HG03139 (cell line): ENCODE measurements at regions not wholly inside any gene's neighbourhood (a gene's known extent, or its start where the extent isn't known, plus 50 kb on each side); places are given as distances from the start of the nearest gene placed in this dataset.
"Not testable (repeated sequence)": the region's sequence is repeated elsewhere in the genome, so short reads cannot be mapped to it uniquely, and the experiment has no call there.

Experiments
- ATAC-seq: cut with Tn5 transposase; IDR thresholded peaks from one replicate; pipeline ENCODE4 v1.9.1; 2021; ENCODE audit not compliant: unreplicated experiment

DNA sequence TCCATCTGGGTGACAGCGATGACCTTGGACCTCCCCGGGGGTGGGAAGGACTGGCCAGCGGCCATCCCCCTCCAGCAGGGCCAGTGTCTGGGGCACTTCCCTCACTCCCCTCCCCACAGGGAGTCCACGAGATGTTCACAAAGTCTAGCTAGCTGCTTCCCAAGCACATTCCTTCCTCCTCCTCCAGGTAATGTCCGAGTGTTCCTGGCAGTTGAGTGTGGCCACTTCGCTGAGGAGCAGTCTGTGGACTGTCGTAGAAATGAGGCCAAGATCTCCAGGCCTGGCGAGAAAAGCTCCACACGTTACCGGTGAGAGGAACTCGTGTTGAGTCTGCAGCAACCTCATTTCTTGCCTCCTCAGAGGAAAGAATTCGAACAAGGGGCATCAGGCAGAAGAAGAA is 425.5 kb downstream of the BRD1 start:
- ATAC-seq, result no peak

DNA sequence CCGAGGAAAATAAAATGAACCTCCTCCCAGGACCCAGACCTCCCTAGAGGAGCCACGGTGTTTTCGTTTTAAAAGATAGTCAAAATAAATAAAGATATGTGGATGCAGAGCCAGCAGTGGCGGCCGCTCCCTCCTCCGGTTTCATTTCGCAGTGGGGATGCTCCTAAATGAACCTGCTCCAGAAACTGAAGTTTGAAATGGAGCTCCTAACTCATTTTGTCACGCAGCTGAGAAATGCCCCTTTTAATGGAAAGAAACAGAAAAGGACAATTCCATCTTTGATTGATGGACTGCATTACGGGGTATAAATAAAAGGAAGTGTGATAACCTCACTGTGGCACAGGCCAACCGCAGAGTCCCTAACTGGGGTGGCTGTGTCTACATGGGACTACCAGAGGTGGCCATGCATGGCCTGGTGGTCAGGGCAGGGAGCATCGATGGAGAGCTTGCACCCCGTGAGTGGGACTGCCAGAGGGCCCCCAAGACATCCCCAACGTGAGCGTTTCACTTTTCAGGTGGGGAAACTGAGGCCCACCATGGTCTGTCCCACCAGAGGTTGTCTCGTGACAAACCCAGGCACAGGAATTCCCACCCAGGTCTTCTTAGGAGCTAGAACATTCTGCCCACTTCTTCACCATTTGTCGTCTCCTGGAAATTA is 426.6 kb downstream of the BRD1 start:
- ATAC-seq, result no peak

DNA sequence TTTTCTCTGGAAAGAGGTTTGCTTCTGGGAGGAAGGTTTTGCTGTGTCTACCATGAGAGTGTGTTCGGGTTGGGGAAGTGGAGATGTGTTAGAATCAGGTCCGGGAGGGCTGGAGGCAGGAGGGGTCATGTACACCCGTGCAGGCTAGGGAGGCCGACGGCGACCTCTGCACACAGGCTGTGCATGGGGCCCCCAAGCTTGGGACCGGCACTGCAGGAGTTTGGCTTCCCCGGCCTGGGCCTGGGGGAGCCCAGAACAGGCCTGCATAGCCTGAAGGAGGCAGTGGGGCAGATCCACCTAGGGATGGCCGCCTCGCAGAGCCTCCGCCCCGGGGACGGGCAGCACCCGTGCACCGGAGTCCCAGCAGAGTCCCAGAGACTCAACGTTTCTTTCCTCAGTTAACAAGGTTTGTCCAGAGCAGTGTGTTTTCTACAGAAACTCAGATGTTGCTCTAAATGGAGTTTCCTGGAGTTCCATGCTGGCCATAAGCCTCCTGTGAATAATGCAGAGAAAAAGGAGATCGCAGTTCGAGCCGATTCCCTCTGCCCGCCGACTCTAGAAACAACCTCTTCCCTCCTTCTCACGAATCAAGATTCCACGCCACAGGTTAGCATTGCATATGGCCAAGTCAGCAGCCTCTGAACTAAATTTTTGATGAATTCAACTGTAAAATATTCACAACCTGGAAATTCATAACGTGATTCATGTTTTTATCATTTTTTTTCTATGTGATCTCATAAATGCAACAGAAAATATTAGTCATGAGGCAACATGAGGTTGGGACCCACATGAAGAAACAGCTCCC is 427.3 kb downstream of the BRD1 start:
- ATAC-seq, result no peak

DNA sequence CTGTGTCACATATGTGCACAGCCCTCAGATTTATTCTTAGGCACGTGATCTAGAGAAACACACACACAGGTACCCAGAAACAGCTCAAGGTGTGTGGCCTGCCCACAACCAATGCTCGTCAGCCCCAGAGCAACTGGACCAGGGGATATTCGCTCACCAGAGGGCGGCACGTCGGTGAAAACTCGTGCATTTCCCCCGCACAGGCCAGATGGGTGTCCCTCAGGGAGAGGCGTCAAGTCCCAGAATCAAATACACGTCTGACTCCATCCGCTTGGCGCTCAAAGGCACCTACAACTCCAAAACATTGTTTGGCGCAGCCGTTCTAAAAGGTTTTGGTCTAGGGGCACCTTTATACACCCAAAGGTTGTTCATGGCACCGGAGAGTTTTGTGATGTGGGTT is 429.0 kb downstream of the BRD1 start:
- no peak for ATAC-seq

DNA sequence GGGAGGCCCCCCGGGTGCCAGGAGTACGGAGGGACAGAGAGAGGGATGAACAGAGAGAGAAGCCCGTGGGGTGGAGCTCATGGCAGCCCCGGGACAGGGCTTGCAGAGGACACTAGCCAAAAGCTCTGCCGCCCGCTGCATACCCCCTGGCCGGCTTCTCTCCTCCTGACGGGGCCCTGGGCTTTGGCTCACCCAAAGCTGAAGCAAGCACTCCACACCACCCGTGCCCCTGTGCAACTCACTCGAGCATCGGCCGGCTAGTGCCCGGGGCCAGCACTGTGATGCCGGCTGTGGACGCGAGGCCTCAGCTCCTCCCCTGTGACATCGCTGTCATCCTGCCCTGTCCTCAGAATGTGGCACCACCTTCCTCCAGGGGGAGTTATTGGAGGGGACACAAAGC is 429.6 kb downstream of the BRD1 start:
- no peak for ATAC-seq

DNA sequence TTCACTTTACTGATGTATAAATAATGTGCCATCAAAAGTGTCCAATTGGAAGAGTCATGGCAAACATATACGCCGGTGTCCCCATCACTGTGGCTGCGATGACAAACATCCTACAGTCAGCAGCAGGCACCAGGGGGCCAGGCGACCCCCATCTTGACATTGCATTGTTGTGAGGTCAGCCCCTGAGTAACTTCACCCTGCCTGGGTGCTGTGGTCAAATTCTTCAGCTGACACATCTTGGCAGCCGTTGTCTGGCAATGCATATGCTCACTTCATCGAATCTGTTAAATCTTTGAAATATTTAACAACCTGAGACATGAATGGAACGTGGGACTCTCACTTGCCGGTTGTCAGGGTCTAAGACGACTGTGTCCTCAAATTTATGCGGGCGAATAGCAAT is 430.9 kb downstream of the BRD1 start:
- no peak for ATAC-seq

DNA sequence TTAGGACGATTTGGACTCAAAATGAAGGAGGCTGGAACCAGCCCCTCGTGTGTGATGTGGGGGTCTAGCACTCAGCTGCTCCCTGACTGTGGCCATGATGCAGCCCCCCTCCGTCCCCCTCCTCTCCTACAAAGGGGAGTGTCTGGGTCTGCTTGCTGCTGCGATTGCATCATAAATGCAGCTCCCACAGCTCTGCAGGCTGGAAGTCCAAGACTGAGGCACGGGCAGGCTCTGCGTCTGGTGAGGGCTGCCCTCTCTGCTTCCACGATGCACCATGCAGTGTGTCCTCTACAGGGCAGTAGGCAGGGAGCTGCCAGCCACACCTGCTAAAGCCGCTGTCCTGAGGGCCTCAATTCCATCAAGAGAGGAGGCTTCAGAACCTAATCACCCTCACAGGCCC is 432.1 kb downstream of the BRD1 start:
- ATAC-seq, result no peak

DNA sequence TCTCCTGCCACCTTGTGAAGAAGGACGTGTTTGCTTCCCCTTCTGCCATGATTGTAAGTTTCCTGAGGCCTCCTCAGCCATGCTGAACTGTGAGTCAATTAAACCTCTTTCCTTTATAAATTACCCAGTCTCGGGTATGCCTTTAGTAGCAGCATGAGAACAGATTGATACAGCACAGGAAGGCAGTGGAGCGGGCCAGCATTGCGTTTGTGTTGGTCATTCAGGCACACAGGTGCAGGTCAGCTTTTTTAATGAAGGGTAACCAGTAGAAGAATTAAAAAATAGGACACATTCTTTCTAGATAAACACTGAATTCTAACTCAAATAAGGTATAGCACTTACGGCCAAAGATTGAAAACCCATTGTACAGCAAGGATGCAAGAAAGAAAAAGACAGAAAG is 432.6 kb downstream of the BRD1 start:
- not testable (repeated sequence) for ATAC-seq

DNA sequence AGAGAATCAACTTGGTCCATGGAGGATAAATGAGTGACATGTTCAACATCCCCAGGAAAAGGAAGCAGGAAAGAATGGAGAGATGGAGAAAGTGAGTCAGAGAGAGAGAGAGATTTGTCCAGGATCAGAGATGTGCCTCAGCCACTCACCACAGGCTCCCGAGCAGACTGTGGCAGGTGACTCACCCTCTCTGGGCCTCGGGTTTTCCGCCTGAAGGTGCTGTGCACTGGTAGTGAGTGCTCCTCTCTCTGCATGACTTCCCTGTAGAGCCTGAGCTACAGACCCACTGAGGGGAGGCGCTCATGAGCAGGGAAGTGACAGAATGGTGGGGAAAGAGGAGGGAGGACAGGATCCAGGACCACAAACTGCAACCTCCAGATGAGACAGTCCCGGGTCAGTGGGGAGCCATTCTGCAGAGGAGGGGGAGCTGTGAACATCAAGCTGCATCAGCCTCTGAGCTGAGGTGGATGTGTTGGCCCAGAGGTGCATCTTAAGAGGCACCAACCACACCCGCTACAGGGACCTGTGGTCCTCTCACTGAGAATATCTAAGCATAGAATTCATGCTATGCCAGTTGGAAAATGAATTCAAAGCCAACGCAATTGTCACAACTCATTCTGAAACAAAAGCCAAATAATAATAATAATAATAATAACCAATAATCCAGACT is 433.4 kb downstream of the BRD1 start:
- ATAC-seq, result no peak

DNA sequence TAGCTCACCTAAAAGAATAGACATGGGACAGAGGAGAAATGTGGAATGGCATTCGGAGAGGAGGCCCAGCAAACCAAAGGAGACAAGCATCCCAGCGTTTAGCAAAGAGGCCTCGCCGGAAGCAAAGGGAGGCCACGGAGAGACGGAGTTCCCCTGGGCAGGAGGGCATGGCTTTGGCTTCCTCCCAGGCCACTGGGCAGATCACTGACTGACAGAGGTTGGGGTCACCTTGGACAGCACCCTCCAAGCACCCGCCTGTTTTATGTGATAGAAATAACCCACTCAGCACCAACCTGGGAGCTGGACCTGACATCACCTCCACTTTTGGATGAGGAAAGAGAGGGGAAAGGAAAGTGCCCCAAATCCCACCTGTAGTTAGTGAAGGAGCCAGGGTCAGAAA is 434.1 kb downstream of the BRD1 start:
- ATAC-seq, result no peak

DNA sequence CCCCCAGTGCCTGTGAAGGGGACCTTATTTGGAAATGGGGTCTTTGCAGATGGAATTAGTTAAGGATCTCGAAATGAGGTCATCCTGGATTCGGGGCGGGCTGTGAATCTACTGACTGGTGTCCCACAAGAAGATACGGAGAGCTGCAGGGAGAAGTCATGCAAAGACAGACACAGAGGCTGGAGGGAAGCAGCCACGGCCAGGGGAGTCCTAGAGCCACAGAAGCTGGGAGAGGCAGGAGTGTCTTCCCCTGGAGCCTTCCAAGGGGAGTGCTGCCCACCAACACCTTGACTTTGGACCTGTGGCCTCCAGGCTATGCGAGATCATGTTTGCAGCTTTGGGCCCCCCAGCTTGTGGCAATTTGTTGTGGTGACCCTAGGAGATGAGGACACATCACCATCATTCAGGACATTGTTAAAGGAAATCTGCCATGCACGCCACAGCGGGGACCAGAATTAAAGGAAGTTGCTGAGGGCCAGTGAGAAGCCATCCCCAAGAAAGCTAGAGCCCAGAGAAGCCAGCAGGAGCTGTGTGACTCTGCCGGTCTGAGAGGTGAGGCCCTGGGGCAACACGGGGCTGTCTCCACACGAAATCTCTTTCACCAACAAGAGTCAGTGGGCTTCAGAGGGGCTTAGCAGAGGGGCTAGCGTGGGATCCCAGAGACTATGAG is 434.7 kb downstream of the BRD1 start:
- ATAC-seq, result no peak

DNA sequence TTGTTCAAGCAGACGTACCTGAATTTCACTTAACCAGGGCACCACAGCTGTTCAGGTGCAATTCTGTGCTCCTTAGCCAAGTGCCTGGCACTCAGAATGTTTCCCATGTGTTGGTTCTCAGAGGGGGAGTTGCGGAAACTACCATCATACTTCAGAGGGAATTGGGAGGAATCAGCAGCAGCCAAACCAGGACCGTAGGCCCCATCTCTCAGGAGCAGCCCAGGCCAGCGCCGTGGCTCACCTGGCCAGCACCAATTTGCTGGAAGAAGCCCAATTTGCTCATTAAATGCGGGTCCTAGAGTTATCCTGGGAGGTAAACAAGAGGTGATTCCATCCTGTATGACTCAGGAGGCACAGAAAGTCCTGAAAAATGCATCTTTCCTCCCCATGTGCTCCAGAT is 435.4 kb downstream of the BRD1 start:
- ATAC-seq, result no peak

DNA sequence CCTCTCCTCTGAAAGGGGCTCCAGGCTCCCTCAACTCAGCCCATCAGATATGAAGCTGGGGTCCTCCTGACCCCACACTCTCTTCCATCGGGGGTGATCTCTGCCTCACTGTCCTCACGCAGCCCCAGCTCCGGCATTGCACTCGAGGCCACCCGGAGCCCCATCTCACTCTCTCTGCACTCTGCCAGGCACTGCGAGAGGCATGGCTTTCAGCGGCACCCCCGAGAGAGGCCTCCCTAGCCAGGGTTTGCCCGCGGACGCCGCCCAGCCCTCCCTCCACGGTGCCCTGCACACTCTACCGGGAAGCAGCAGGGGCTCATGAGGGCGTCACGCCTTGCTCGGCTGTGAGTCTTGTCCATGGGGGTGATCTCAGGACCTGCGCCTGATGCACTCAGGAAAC is 436.2 kb downstream of the BRD1 start:
- no peak for ATAC-seq

DNA sequence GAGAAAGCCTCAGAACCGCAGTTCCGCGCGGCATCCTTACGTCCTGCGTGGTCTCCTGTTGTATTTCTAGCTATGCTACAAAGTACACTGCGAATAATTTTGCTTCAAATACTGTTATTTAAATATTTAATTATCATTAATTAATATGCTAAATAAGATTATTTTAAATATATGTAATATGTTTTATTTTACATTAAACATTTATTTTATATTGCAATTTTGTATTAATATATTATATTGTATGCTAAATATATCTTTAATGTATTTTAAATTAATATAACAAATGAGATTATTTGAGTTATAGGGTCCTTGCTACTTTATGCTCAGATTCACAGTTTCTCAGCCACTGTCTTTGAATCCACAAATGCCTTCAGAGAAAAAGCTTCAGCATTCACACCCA is 436.7 kb downstream of the BRD1 start:
- ATAC-seq, result no peak

DNA sequence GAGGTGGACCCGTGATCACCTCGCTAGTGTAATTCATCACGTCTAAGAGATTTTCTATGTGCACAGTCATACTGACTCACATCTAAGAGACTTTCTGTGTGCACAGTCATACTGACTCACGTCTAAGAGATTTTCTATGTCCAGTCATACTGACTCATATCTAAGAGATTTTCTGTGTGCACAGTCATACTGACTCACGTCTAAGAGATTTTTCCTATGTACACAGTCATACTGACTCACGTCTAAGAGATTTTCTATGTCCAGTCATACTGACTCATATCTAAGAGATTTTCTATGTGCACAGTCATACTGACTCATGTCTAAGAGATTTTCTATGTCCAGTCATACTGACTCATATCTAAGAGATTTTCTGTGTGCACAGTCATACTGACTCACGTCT is 443.8 kb downstream of the BRD1 start:
- not testable (repeated sequence) for ATAC-seq

DNA sequence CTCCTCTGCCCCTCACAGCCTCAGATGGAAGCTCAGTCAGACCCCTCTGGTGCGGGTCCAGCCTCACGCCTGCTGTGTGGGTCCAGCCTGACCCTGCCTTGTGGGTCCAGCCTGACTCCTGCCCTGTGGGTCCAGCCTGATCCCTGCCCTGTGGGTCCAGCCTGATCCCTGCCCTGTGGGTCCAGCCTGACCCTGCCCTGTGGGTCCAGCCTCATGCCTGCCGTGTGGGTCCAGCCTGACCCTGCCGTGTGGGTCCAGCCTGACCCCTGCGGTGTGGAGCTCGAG is 445.3 kb downstream of the BRD1 start:
- no peak for ATAC-seq

DNA sequence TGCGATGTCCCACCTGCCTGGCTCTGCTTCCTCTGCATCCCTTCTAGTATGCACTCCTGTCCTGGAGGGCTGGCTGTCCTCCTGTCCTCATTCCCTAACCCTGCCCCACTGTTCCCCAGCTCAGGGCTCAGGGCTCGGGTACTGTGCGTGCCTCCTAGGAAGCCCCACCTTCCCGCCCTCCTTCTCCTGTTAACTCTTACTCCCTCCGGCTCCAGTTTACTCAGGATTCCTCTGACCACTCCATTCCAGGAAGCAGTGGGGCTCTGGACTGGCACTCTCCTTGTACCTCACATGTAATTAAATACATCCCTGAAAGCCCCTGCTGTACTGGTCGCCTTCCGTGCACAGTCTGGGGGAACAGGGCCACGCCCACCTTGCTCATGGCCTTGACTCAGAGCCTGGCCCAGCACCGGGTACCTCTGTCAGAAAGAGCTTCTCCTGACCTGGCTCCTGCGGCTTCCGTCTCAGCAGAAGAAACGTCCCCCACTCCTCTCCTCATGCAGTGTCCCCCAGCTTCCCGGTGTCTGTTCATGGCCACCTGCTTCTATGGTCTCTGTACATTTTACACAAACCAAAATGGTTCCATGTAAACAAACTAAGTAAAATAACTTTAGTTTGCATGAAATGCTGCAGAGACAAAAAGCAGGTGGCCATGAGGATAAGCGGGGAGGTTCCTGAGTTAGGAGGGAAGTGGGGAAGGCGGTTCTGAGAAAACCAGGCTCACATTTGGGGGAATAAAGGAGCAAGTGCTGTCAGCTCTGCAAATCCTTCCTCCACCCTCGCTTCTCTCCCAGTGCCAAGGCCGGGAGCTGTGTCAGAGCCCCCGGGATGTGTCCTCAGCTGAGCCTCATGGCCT is 445.9 kb downstream of the BRD1 start:
- ATAC-seq, result no peak

DNA sequence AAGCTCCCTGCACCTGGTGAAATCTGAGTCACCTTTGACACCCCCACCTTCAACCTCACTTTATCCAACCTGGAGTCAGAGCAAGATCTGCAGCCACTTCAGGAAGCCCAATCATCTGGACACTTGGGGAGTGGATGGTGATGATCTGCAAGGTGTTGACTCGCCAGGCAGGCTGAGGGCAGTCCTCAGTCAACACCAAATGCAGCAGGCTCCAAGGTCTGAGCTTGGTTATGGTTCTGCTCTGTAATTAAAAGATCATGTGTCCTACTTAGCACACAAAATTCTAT is 446.9 kb downstream of the BRD1 start:
- no peak for ATAC-seq

DNA sequence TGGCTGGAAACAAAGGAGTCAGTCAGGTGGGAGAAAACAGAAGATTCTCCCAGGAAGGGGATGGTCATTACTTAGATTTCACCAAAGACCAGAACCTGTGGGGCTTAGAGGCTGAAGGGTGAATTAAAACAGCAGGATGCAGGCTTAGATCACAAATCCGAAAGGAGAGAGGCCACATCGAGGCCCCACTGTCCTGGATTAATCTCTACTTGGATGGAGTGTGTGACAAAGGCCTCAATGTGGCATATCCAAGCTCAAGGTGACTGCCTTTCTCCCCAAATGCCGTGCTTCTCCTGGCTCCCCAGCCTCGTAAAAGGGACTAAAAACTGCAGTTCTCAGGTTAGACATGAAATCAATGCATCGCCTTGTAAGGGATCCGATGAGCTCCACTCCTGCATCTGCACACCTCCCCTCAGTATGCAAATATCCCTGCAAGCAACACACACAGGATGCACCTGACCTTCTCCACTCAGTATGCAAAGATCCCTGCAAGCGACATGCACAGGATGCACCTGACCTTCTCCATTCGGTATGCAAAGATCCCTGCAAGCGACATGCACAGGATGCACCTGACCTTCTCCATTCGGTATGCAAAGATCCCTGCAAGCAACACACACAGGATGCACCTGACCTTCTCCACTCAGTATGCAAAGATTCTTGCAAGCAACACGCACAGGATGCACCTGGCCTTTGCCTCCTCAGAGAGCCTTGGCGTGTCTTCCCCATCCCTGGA is 447.4 kb downstream of the BRD1 start:
- no peak for ATAC-seq

DNA sequence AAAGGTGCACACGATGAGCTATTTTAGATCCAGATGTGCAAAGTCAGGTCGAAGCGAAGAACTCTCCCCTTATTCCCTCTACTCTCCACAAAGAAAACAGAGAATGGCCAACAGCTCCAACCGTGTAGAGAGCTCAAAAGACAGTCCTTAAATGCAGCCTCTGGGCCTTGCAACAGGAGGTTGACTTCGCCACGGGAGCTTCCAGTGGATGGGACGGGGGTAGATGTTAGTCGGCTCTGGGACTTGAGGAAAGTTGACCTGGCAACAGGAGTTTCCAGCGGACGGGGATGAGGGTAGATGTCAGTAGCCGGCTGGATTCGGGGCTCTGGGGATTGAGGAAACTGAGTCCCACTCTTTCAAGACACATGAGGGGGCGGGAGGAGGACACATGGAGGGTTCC is 450.4 kb downstream of the BRD1 start:
- no peak for ATAC-seq

DNA sequence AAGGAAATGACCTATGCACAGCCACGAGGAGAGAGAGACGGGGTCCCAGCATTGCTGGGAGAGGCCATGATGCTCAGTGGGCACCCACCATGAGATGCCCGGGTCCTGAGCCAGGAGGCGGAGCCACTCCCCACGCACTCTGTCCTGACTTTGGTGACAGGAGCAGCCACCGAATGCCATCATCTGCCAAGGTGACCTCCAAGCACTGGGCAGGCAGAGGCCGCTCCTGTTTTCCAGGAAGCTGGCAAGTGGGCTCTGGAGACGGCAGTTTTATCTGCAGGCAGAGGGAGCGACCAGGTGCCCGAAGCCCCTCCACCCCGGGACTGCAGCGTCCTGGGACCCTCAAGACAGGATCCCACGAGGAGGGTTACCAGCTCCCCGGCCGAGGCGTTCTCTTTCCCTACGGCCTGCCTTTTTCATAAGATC is 453.9 kb downstream of the BRD1 start:
- ATAC-seq, result no peak
